DMS 273 (cell line): ENCODE measurements at regions not wholly inside any gene's neighbourhood (a gene's known extent, or its start where the extent isn't known, plus 50 kb on each side); places are given as distances from the start of the nearest gene placed in this dataset.
"Not testable (repeated sequence)": the region's sequence is repeated elsewhere in the genome, so short reads cannot be mapped to it uniquely, and the experiment has no call there.

Experiments used
- DNase-seq: peaks from one replicate; lab custom pipeline; 2025; ENCODE audit not compliant: unreplicated experiment; lab: John Stamatoyannopoulos, UW

- not testable (repeated sequence) for DNase-seq
Observed at GRCh38 chr4:18159117-18159912, 137.8 kb upstream of the LCORL start.

GRCh38 chr4:18155067-18156041 lies 133.8 kb upstream of the LCORL start:
- DNase-seq = no peak

GRCh38 chr4:18138076-18138665 lies 116.6 kb upstream of the LCORL start:
- DNase-seq = no peak

- no peak for DNase-seq
Observed at GRCh38 chr4:18134111-18134510, 112.6 kb upstream of the LCORL start.

GRCh38 chr4:18130256-18130655 lies 108.7 kb upstream of the LCORL start:
- no peak for DNase-seq

- no peak for DNase-seq
Observed at GRCh38 chr4:18128241-18128640, 106.7 kb upstream of the LCORL start.

- DNase-seq = no peak
Observed at GRCh38 chr4:18127030-18127429, 105.5 kb upstream of the LCORL start.

- peak; percentile 12 for DNase-seq
Observed at GRCh38 chr4:18113710-18114331, 92.3 kb upstream of the LCORL start.

GRCh38 chr4:18111081-18111480 lies 89.5 kb upstream of the LCORL start:
- DNase-seq = no peak

- DNase-seq = no peak
Observed at GRCh38 chr4:18110099-18110498, 88.5 kb upstream of the LCORL start.

- DNase-seq = no peak
Observed at GRCh38 chr4:18109676-18110075, 88.1 kb upstream of the LCORL start.

GRCh38 chr4:18107848-18108528 lies 86.4 kb upstream of the LCORL start:
- not testable (repeated sequence) for DNase-seq

- DNase-seq = peak; percentile 71
Observed at GRCh38 chr4:18106620-18107019, 85.1 kb upstream of the LCORL start.

GRCh38 chr4:18105030-18106011 lies 83.8 kb upstream of the LCORL start:
- DNase-seq = no peak

GRCh38 chr4:18103876-18104605 lies 82.5 kb upstream of the LCORL start:
- DNase-seq = no peak

GRCh38 chr4:18100657-18101056 lies 79.1 kb upstream of the LCORL start:
- DNase-seq = no peak

- DNase-seq = not testable (repeated sequence)
Observed at GRCh38 chr4:18090447-18090846, 68.9 kb upstream of the LCORL start.

GRCh38 chr4:18082236-18082635 lies 60.7 kb upstream of the LCORL start:
- DNase-seq = no peak

- no peak for DNase-seq
Observed at GRCh38 chr4:18081708-18082107, 60.2 kb upstream of the LCORL start.
